Stomach smooth muscle (tissue), 2 donors: ENCODE measurements at regions not wholly inside any gene's neighbourhood (a gene's known extent, or its start where the extent isn't known, plus 50 kb on each side); places are given as distances from the start of the nearest gene placed in this dataset.
"Not testable (repeated sequence)": the region's sequence is repeated elsewhere in the genome, so short reads cannot be mapped to it uniquely, and the experiment has no call there.

Experiments
- H3K27ac ChIP-seq: one replicate; pipeline ENCODE4 v1.7.0; 2013; ENCODE audit warnings: mild to moderate bottlenecking, low read length, inconsistent platforms
- H3K27me3 ChIP-seq, 2 donors: one replicate each; pipeline ENCODE4 v1.7.0; 2013; ENCODE audit warnings: low read length in 2 of 2; ENCODE audit not compliant: insufficient read depth in 2 of 2, control insufficient read depth in 1 of 2
- H3K36me3 ChIP-seq, 2 donors: one replicate each; pipeline ENCODE4 v1.7.0; 2013; ENCODE audit warnings: low read length in 2 of 2; ENCODE audit not compliant: control insufficient read depth in 2 of 2, insufficient read depth in 2 of 2
- H3K4me1 ChIP-seq: one replicate; pipeline ENCODE4 v1.7.0; 2013; ENCODE audit warnings: low read length; ENCODE audit not compliant: control insufficient read depth, insufficient read depth
- H3K4me3 ChIP-seq, 2 donors: one replicate each; pipeline ENCODE4 v1.7.0; 2013; ENCODE audit warnings: low read length in 2 of 2
- H3K9ac ChIP-seq, 2 donors: one replicate each; pipeline ENCODE4 v1.7.0; 2013; ENCODE audit warnings: low read length in 2 of 2, mild to moderate bottlenecking in 1 of 2
- H3K9me3 ChIP-seq, 2 donors: one replicate each; pipeline ENCODE4 v1.7.0; 2013; ENCODE audit warnings: low read length in 2 of 2; ENCODE audit not compliant: control insufficient read depth in 2 of 2
- donor health status: healthy.
- donor health status: Pancreatic carcinoma.

DNA sequence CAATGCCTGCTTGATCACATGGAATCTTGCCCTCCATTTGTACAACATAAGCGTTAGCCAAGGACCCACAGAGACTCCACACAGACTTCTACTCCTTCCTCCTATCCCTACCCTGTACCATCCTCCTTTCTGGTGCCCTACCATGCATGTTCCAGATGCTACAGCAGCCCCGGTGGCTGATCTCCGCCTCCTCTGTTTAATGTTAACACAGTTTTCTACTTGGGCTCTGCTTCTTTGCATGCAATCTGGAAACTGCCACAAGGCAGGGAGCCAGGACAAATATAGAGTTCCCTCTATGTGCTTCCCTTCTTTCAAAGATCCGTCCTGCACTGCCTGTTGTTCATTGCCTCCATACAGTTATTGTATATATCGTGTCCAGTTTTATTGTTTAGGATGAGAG, 368.6 kb upstream of the TENM3 start:
- H3K27ac ChIP-seq = no peak overlapping the region
- H3K4me3 ChIP-seq = no peak overlapping the region
- no peaks in the 10 kb centered on the region for H3K36me3 ChIP-seq
- H3K9ac ChIP-seq = no peak overlapping the region
- no peaks in the 10 kb centered on the region for H3K27me3 ChIP-seq
- H3K9me3 ChIP-seq = peaks cover 0 to 2% of the 10 kb centered on the region in 2 donors
- no peaks in the 10 kb centered on the region for H3K4me1 ChIP-seq

DNA sequence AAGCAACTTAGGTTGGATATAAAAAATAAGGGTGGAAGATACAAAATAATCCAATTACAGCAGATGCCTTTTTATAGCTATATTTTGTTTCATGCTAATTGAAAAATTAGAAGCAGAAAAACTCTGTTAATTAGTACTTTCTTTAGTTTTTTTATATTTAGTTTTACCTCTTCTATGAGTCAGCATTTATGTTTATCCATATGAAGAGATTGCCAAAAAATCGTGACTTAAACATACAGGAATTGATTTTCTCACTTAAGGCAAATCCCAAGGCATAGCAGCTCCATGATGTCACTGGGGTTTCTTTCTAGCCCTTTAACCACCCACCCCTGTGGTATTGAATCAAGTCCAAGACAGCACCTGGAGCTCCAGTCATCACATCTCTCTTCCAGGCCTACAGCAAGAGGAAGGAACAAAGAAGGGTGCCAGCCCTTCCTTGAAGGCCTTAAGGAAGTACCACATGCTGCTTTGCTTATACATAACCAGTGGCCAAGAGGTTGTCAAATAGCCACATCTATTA, 365.8 kb upstream of the TENM3 start:
- H3K27ac ChIP-seq = no peak overlapping the region
- no peak overlapping the region for H3K4me3 ChIP-seq

GRCh38 chr4:181890031-181890430, 353.2 kb upstream of the TENM3 start:
- peaks cover 0 to 9% of the 10 kb centered on the region in 2 donors for H3K9me3 ChIP-seq
- H3K9ac ChIP-seq = no peak overlapping the region
- no peaks in the 10 kb centered on the region for H3K27me3 ChIP-seq
- H3K27ac ChIP-seq = no peak overlapping the region
- no peaks in the 10 kb centered on the region for H3K4me1 ChIP-seq
- H3K36me3 ChIP-seq = no peaks in the 10 kb centered on the region
- H3K4me3 ChIP-seq = no peak overlapping the region

More for the DNA sequence above, 365.8 kb upstream of the TENM3 start:
- Histone ChIP-seq H3K9ac (no peak overlapping the region), H3K9me3 (peaks cover 0 to 2% of the 10 kb centered on the region in 2 donors), H3K4me1 (no peaks in the 10 kb centered on the region), H3K36me3 (no peaks in the 10 kb centered on the region), H3K27me3 (no peaks in the 10 kb centered on the region)

DNA sequence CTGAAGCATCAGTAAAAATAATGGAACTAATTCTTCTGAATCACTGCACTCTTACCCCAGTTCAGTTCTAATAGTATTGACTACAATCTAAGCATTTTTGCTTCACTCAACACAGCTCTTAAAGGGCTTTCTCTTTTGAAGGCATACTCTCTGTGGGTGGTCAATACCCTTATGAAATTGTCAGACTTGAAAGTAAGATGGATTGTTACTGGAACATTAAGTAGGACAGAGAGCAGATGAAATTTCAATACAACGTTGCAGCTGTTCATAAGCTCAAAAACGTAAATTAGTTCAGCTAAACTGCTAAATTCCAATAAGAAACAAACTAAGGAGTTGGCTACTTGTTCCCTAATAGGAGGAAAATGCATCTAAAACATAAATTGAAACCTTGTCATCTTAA, 352.3 kb upstream of the TENM3 start:
- Histone ChIP-seq H3K4me3 (no peak overlapping the region), H3K9ac (no peak overlapping the region), H3K4me1 (no peaks in the 10 kb centered on the region), H3K27ac (no peak overlapping the region), H3K36me3 (no peaks in the 10 kb centered on the region), H3K27me3 (no peaks in the 10 kb centered on the region), H3K9me3 (peaks cover 0 to 9% of the 10 kb centered on the region in 2 donors)

DNA sequence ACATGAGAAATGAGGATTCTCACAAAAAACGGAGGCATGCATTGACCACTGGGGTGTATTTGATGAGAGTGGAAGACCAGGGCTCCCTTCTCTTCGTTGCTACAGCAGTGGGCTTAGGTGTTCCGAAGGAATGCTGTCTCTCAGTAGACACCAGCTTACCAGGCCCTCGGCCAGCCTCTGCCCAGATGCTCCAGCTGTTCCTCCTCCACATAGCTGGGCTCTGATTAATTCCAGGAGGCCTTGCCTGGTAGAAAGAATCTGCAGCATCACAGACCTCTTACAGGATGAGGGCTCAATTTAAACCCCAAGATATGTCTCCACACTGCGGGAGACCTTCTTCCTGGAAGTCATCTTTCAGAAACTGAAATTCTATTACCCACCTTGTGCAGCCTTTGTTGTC, 346.6 kb upstream of the TENM3 start:
- Histone ChIP-seq H3K36me3 (no peaks in the 10 kb centered on the region), H3K4me1 (no peaks in the 10 kb centered on the region), H3K9me3 (peaks cover 0 to 3% of the 10 kb centered on the region in 2 donors), H3K27me3 (no peaks in the 10 kb centered on the region), H3K27ac (no peak overlapping the region), H3K4me3 (no peak overlapping the region), H3K9ac (no peak overlapping the region)

DNA sequence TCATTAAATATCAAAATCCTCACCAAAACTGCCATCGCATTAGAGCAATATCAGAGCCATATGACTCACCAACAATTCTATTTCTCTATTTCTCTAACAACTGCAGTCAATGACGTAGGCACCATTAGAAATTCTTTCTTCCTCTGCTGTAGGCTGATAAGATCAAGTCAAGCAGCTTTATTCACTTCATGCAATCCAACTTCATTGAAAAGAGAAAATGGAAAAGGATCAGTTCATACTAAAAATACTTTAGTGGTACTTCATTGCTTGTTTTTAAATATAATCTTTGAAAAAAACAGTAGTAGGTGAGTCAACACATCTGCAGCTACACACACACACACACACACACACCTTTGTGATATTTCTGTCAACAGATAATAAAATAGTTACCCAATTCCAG, 345.3 kb upstream of the TENM3 start:
- no peaks in the 10 kb centered on the region for H3K9me3 ChIP-seq
- no peak overlapping the region for H3K27ac ChIP-seq
- no peaks in the 10 kb centered on the region for H3K27me3 ChIP-seq
- no peak overlapping the region for H3K4me3 ChIP-seq
- no peaks in the 10 kb centered on the region for H3K4me1 ChIP-seq
- no peak overlapping the region for H3K9ac ChIP-seq
- no peaks in the 10 kb centered on the region for H3K36me3 ChIP-seq

GRCh38 chr4:181902404-181902803, 340.8 kb upstream of the TENM3 start:
- H3K27me3 ChIP-seq = not testable (repeated sequence)

DNA sequence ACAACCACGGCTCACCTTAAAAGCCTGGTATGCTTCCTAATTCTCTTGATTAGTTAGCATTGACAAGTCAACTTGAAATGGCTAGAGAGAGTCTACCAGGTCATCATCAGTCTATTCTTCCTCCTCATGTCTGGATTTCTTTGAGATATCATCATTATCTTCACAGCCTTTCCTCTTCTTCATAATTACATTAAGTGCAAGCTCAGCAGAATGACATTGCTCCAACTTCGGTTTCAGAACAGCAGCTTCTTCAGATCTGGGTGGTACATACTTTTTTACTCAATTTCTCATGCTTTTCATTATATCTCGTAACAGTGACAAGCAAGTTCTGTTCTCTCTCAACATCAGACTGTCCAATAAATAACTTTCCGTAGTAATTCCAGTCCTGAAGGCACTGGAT, 337.5 kb upstream of the TENM3 start:
- Histone ChIP-seq H3K9ac (no peak overlapping the region), H3K27ac (no peak overlapping the region), H3K36me3 (no peaks in the 10 kb centered on the region), H3K4me1 (no peaks in the 10 kb centered on the region), H3K27me3 (no peaks in the 10 kb centered on the region), H3K4me3 (no peak overlapping the region), H3K9me3 (no peaks in the 10 kb centered on the region)

More at GRCh38 chr4:181902404-181902803, 340.8 kb upstream of the TENM3 start:
- not testable (repeated sequence) for H3K36me3 ChIP-seq, H3K9ac ChIP-seq, H3K4me3 ChIP-seq, H3K27ac ChIP-seq, H3K4me1 ChIP-seq, H3K9me3 ChIP-seq

- Histone ChIP-seq H3K9ac (no peak overlapping the region), H3K27ac (no peak overlapping the region), H3K4me3 (no peak overlapping the region), H3K4me1 (no peaks in the 10 kb centered on the region), H3K9me3 (no peaks in the 10 kb centered on the region), H3K36me3 (no peaks in the 10 kb centered on the region), H3K27me3 (no peaks in the 10 kb centered on the region)
Observed at GRCh38 chr4:181908168-181908567, 335.0 kb upstream of the TENM3 start.

DNA sequence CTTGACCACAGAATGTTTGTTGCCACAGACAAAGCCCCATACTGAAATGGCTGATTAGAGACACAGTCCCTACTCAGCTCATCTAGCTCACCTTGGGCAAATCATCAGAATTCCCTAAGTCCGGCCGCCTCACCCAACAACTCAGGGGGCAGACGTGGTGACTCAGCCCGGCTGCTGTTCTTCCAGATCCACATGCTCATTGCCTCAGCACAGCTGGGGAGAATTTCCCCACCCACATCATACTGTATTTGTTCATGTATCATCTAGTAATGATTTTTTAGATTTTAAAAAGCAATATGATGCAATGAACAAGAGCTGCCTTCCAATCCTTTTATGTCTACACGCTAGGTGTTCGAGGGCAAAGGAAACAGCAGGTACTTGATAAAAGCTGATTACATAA, 333.8 kb upstream of the TENM3 start:
- H3K36me3 ChIP-seq = no peaks in the 10 kb centered on the region
- H3K4me1 ChIP-seq = no peaks in the 10 kb centered on the region
- H3K27me3 ChIP-seq = no peaks in the 10 kb centered on the region
- peaks cover 0 to 2% of the 10 kb centered on the region in 2 donors for H3K9me3 ChIP-seq
- no peak overlapping the region for H3K27ac ChIP-seq
- H3K4me3 ChIP-seq = no peak overlapping the region
- no peak overlapping the region for H3K9ac ChIP-seq

GRCh38 chr4:181911420-181911819, 331.8 kb upstream of the TENM3 start:
- Histone ChIP-seq H3K4me3 (no peak overlapping the region), H3K9me3 (peaks cover 0 to 4% of the 10 kb centered on the region in 2 donors), H3K9ac (no peak overlapping the region), H3K4me1 (no peaks in the 10 kb centered on the region), H3K27me3 (no peaks in the 10 kb centered on the region), H3K27ac (no peak overlapping the region), H3K36me3 (no peaks in the 10 kb centered on the region)
